Astrocyte (in vitro differentiated cells and primary cell): ENCODE measurements at regions not wholly inside any gene's neighbourhood (a gene's known extent, or its start where the extent isn't known, plus 50 kb on each side); places are given as distances from the start of the nearest gene placed in this dataset.
"Not testable (repeated sequence)": the region's sequence is repeated elsewhere in the genome, so short reads cannot be mapped to it uniquely, and the experiment has no call there.

Experiments
- DNase-seq: peaks from one replicate; pipeline ENCODE4 v3.0.0-alpha.2; 2010; ENCODE audit warnings: low read depth
- FAIRE-seq: peaks from 2 replicates; lab custom pipeline; 2011; peaks lifted over from hg19 to GRCh38; lab: Jason Lieb, UNC
- H2AFZ ChIP-seq: 2 replicates; pipeline ENCODE4 v1.6.0; 2012; ENCODE audit warnings: low read depth, low read length, inconsistent platforms
- H3K27ac ChIP-seq: 2 replicates; pipeline ENCODE4 v1.5.1; 2011; ENCODE audit warnings: low read depth, low read length, inconsistent platforms
- H3K27me3 ChIP-seq: 2 replicates; pipeline ENCODE4 v1.6.0; 2011; ENCODE audit warnings: low read length, inconsistent platforms; ENCODE audit not compliant: insufficient read depth
- H3K36me3 ChIP-seq: 2 replicates; pipeline ENCODE4 v1.5.1; 2011; ENCODE audit warnings: low read length, inconsistent platforms; ENCODE audit not compliant: insufficient read depth
- H3K4me1 ChIP-seq: 2 replicates; pipeline ENCODE4 v1.5.1; 2011; ENCODE audit warnings: low read length, inconsistent platforms; ENCODE audit not compliant: insufficient read depth
- H3K4me2 ChIP-seq: 2 replicates; pipeline ENCODE4 v1.6.0; 2012; ENCODE audit warnings: low read length, inconsistent platforms
- H3K4me3 ChIP-seq: 2 replicates; pipeline ENCODE4 v1.5.1; 2011; ENCODE audit warnings: low read depth, mild to moderate bottlenecking, low read length, inconsistent platforms; ENCODE audit not compliant: insufficient read depth
- H3K79me2 ChIP-seq: 2 replicates; pipeline ENCODE4 v1.6.0; 2012; ENCODE audit warnings: mild to moderate bottlenecking, low read length, inconsistent platforms; ENCODE audit not compliant: insufficient read depth
- H3K9ac ChIP-seq: 2 replicates; pipeline ENCODE4 v1.6.0; 2012; ENCODE audit warnings: mild to moderate bottlenecking, low read length, inconsistent platforms
- H3K9me3 ChIP-seq: 2 replicates; pipeline ENCODE4 v1.5.1; 2012; ENCODE audit warnings: low read depth, mild to moderate bottlenecking, low read length, inconsistent platforms; ENCODE audit not compliant: insufficient read depth
- H4K20me1 ChIP-seq: 2 replicates; pipeline ENCODE4 v1.6.0; 2012; ENCODE audit warnings: low read length, inconsistent platforms; ENCODE audit not compliant: insufficient read depth
- H3K27ac Mint-ChIP-seq: one replicate; pipeline ENCODE4 v1.8.0; 2021; ENCODE audit warnings: mild to moderate bottlenecking, mixed read lengths; ENCODE audit not compliant: unreplicated experiment
- H3K27me3 Mint-ChIP-seq: one replicate; pipeline ENCODE4 v1.8.0; 2021; ENCODE audit warnings: low read depth, mixed read lengths; ENCODE audit not compliant: unreplicated experiment
- H3K36me3 Mint-ChIP-seq: one replicate; pipeline ENCODE4 v1.8.0; 2021; ENCODE audit warnings: low read depth, mixed read lengths; ENCODE audit not compliant: unreplicated experiment
- H3K4me1 Mint-ChIP-seq: one replicate; pipeline ENCODE4 v1.8.0; 2021; ENCODE audit warnings: low read depth, mixed read lengths; ENCODE audit not compliant: unreplicated experiment
- H3K4me3 Mint-ChIP-seq: one replicate; pipeline ENCODE4 v1.8.0; 2021; ENCODE audit warnings: mild to moderate bottlenecking, moderate library complexity, mixed read lengths; ENCODE audit not compliant: unreplicated experiment
- H3K9me3 Mint-ChIP-seq: one replicate; pipeline ENCODE4 v1.8.0; 2021; ENCODE audit warnings: mild to moderate bottlenecking, mixed read lengths; ENCODE audit not compliant: unreplicated experiment
- CTCF ChIP-seq: IDR thresholded peaks from 2 replicates; pipeline ENCODE4 v1.5.1; 2011; ENCODE audit warnings: low read depth, mild to moderate bottlenecking, inconsistent platforms, low read length, moderate library complexity; ENCODE audit not compliant: insufficient read depth
- EZH2 ChIP-seq: IDR thresholded peaks from 2 replicates; pipeline ENCODE4 v1.6.1; 2012; ENCODE audit warnings: mild to moderate bottlenecking, low read length, inconsistent platforms; ENCODE audit not compliant: insufficient read depth

GRCh38 chr22:49512487-49513165 lies 315.0 kb downstream of the BRD1 start:
- FAIRE-seq (no peak), DNase-seq (no peak)
- Histone ChIP-seq H3K27ac (no peak overlapping the region), H3K9ac (no peak overlapping the region), H3K27me3 (peaks cover 2% of the 10 kb centered on the region), H4K20me1 (no peaks in the 10 kb centered on the region), H3K4me3 (no peak overlapping the region), H3K36me3 (no peaks in the 10 kb centered on the region), H3K79me2 (no peaks in the 10 kb centered on the region), H3K9me3 (peaks cover 2% of the 10 kb centered on the region), H2AFZ (no peak overlapping the region), H3K4me1 (no peaks in the 10 kb centered on the region), H3K4me2 (no peak overlapping the region)
- no peaks in the 10 kb centered on the region for H3K4me1 Mint-ChIP-seq
- H3K36me3 Mint-ChIP-seq, result no peaks in the 10 kb centered on the region
- no peak for TF ChIP-seq CTCF
- TF ChIP-seq EZH2, result no peak
- no peak overlapping the region for H3K27ac Mint-ChIP-seq
- peaks cover 14% of the 10 kb centered on the region for H3K27me3 Mint-ChIP-seq
- H3K9me3 Mint-ChIP-seq, result peaks cover 4% of the 10 kb centered on the region
- H3K4me3 Mint-ChIP-seq, result no peak overlapping the region

- not testable (repeated sequence) for H3K4me1 Mint-ChIP-seq
Observed at GRCh38 chr22:49511393-49512189, 316.1 kb downstream of the BRD1 start.

GRCh38 chr22:49510718-49511117 lies 317.0 kb downstream of the BRD1 start:
- peaks cover 4% of the 10 kb centered on the region for H3K9me3 Mint-ChIP-seq
- TF ChIP-seq CTCF, result no peak
- TF ChIP-seq EZH2, result no peak

More at GRCh38 chr22:49511393-49512189, 316.1 kb downstream of the BRD1 start:
- not testable (repeated sequence) for H3K4me3 Mint-ChIP-seq, H3K27me3 ChIP-seq, DNase-seq, H3K9me3 Mint-ChIP-seq, H2AFZ ChIP-seq, H3K36me3 ChIP-seq, H3K4me1 ChIP-seq, H3K36me3 Mint-ChIP-seq, H4K20me1 ChIP-seq, H3K79me2 ChIP-seq, H3K27ac Mint-ChIP-seq, H3K9ac ChIP-seq, FAIRE-seq, H3K27ac ChIP-seq, H3K9me3 ChIP-seq, H3K4me3 ChIP-seq, H3K4me2 ChIP-seq
- peaks cover 12% of the 10 kb centered on the region for H3K27me3 Mint-ChIP-seq

More at GRCh38 chr22:49510718-49511117, 317.0 kb downstream of the BRD1 start:
- H3K4me3 Mint-ChIP-seq, result no peak overlapping the region
- Histone ChIP-seq H3K79me2 (no peaks in the 10 kb centered on the region), H2AFZ (no peak overlapping the region), H3K4me3 (no peak overlapping the region), H3K9me3 (peaks cover 3% of the 10 kb centered on the region), H4K20me1 (no peaks in the 10 kb centered on the region), H3K36me3 (no peaks in the 10 kb centered on the region), H3K27ac (no peak overlapping the region), H3K27me3 (peaks cover 2% of the 10 kb centered on the region), H3K9ac (no peak overlapping the region), H3K4me1 (no peaks in the 10 kb centered on the region), H3K4me2 (no peak overlapping the region)
- FAIRE-seq (no peak), DNase-seq (no peak)
- H3K36me3 Mint-ChIP-seq, result no peaks in the 10 kb centered on the region
- no peak overlapping the region for H3K27ac Mint-ChIP-seq
- no peaks in the 10 kb centered on the region for H3K4me1 Mint-ChIP-seq
- H3K27me3 Mint-ChIP-seq, result peaks cover 9% of the 10 kb centered on the region
